ENCODE measurements at regions not wholly inside any gene's neighbourhood (a gene's known extent, or its start where the extent isn't known, plus 50 kb on each side); places are given as distances from the start of the nearest gene placed in this dataset.

- DNase-seq: peak; percentile 2
Observed at GRCh38 chr4:160848901-160849760, 1314.7 kb downstream of the FSTL5 start.

DNA sequence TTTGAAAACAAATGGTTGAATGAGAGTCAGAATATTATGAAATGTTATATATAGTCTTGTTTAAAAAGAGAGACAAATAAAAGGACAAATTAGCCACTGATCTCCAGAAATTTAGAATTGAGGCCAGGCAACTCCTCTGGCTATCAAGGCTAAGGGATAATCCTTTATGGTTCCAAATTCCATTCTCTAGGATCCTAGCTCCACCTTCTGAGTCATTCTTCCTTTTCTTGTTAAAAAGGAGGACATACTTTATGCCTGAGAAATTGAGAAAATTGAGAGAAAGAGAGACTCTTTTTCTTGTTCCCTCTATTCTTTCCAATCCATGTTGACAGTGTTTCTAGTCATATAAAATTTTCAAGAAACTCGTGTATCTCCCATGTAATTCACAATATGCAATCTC is 1299.5 kb downstream of the FSTL5 start:
- no peak for DNase-seq

GRCh38 chr4:160869899-160870298 is 1293.9 kb downstream of the FSTL5 start:
- no peak for DNase-seq

GRCh38 chr4:160872491-160872890 is 1291.3 kb downstream of the FSTL5 start:
- DNase-seq: no peak

DNA sequence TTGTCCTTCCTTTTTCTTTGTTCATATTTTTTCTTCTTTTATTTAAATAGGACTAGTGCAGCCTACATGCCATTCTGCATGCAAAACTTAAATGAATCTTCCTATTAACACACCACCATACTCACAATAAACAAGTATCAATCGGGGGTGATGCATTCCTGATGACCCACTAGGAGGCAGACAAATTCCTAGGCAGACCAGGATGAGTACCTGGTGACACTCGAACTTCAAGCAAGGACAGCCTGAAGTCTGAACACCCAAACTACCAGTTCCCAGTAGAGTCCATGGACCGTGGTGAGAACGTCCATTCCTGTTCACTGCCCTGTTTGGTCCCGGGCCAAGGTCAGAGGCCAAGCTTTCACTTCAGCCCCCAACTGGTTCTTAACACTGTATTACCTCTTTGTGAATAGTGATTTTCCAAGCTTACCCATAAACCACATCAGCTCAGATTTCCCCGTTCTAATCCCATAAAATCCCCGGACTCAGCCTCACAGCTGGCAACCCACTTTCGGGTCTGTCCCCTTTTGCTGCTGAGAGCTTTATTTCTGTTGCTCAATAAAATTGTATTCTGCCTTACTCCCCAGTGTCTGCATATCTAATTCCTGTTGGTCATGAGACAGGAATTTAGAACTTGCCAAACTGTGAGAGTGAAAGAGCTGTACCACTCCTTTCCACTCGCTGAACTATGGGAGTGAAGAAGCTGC is 1286.6 kb downstream of the FSTL5 start:
- peak; percentile 1 for DNase-seq

GRCh38 chr4:160880180-160880579 is 1283.6 kb downstream of the FSTL5 start:
- no peak for DNase-seq

GRCh38 chr4:160887668-160888067 is 1276.1 kb downstream of the FSTL5 start:
- DNase-seq: no peak

DNA sequence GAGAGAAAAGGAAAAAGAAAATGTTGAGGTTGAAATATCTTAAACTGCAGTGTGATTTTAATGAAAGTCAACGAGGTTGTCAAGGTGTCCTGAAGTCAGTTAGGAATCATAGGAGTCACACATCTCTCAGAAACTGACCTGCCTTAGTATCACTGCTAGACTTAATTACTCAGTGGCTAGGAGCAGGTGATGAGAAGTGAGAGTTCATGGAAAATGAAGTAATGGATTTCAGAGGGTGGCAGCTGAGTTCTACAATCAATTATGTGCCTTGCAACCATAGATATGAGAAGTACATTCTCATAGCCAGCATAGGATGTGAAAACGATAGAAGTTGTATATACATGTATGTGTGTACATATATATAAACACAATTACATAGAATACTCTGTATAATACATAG is 1269.7 kb downstream of the FSTL5 start:
- DNase-seq: no peak

DNA sequence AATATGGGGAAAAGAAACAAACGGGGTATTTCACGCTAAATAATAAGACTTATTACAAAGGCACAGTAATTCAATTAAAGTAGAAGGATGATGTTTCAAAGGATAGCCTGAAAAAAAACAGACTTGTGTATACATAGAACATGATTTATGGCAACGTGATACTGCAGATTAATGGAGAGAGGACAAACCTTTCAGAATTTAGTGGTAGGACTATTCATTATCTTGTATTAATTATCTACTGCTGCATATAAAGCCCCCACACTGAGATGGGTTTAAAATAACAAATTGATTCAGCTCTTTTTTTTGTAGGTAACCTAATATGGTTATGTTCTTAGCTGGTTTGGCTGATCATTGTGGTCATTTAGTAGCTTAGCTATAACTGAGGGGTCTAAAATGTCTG is 1269.0 kb downstream of the FSTL5 start:
- DNase-seq: no peak

GRCh38 chr4:160927311-160927710 is 1236.5 kb downstream of the FSTL5 start:
- DNase-seq: no peak

DNA sequence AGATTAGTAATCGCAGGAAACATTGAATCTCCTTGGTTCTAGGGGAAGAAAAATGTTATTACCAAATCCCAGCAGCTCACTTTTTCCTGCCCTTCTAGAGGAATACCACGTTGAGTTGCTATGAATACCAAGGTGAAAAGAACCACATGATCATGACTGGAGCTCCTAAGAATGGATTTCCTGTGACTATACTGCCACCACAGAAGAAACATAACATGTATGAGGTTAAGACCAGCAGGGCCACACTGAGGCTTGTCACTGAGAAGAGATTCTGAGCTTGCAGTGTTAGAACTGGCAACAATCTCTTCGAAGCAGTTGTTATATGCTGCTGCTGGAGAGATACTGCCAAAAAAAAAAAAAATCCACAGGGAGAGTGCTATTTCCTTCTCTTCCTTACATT is 1235.3 kb downstream of the FSTL5 start:
- no peak for DNase-seq

DNA sequence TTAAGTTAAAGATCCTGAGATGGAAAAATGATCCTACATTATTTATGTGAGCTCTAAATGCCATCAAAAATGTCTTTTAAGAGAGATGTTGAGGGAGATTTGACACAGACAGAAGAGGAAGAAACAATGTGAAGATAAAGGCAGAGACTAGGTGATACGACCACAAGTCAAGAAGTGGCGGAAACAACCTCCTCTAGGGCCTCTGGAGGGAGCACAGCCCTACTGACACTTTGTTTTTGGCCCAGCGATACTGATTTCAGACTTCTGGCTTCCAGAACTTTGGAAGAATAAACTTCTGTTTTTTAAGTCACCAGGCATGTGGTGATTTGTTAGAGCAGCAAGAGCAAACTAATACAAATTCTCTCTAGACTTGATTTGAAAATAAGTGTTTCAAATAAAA is 1216.1 kb downstream of the FSTL5 start:
- DNase-seq: no peak

GRCh38 chr4:160956875-160957274 is 1206.9 kb downstream of the FSTL5 start:
- DNase-seq: no peak

- no peak for DNase-seq
Observed at GRCh38 chr4:160969925-160970324, 1193.9 kb downstream of the FSTL5 start.

DNA sequence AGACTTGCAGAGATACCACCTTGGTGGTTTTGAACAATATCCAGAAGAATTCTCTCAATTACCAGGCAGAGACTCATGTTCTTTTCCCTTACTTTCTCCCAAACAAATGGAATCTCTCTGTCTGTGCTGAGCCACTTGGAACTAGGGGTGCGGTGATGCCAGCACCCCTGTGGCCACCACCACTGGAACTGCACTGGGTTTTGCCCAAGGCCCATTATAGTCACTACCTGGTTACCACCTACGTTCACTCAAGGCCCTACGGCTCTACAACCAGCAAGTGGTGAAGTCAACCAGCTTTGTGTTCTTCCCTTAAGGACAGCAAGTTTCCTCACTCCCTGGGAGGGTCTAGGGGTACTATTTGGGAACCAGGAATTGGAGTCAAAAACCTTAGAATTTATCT is 1183.7 kb downstream of the FSTL5 start:
- no peak for DNase-seq

DNA sequence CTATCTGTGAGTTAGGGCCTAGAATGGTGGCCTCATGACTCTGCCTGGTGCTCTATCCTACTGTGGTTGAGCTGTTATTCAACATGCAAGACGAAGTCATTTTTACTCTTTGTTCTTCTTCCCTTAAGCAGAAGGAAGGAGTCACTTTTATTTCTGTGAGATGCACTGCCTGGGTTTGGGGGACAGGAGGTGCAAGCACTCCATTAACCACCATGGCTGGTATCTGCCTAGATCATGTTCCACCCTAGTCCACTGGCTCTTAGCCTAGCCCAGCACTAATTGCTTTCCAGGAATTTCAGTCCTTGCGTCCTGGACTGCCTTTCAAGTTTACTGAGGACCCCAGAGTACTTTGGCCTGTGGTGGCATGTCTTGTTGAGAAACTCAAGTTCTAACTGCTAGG is 1182.7 kb downstream of the FSTL5 start:
- DNase-seq: no peak

DNA sequence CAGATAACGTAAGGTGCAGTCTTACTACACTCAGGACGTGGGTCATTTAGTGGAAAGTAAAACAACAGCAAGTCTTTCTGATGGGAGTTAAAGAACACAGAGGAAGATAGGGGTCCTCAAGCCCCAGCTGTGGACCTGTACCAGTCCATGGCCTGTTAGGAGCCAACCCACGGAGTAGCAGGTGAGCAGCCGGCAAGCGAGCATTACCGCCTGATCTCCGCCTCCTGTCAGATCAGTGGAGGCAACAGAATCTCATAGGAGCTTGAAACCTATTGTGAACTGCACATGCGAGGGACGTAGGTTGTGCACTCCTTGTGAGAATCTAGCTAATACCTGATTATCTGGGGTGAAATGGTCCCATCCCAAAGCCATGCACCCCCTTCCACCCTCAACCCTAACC is 1180.8 kb downstream of the FSTL5 start:
- DNase-seq: no peak

DNA sequence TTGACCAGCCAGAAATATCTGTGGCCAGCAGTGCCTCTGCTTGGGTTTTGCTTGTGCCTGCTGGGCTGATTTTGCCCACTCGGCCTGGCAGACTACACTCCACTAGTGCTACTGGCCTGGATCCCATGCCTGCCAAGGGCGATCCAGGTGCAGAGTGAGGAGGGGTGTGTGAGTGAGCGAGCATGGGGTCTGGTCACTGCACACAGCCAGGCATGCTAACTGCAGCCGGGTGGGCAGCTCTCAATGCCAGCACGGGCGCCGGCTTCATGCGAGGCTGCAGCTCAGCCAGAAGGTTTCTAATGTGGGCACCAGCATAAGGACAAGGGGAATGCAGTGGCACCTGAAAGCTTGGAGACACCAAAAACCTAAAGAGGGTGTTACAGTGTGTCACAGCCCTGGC is 1161.4 kb downstream of the FSTL5 start:
- no peak for DNase-seq

- peak; percentile 22 for DNase-seq
Observed at GRCh38 chr4:161003418-161004057, 1160.3 kb downstream of the FSTL5 start.

DNA sequence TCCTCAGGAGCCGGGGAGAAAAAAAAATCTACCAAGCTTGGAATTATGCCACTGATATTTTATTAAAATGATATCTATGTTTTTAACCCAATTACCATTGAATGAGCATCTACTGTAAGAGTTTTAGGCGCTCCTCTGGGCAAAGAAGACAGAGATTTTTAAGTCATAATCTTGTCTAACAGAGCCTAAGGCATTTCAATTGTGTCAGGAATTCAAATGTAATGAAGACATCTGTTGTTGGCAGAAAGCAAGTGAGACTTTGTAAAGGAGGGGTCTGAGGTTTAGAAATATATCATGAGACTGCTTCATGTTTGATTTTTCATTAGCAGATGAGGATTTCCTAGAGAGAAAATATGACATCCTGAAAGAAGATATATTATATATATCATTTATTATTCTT is 1158.1 kb downstream of the FSTL5 start:
- peak; percentile 8 for DNase-seq

DNA sequence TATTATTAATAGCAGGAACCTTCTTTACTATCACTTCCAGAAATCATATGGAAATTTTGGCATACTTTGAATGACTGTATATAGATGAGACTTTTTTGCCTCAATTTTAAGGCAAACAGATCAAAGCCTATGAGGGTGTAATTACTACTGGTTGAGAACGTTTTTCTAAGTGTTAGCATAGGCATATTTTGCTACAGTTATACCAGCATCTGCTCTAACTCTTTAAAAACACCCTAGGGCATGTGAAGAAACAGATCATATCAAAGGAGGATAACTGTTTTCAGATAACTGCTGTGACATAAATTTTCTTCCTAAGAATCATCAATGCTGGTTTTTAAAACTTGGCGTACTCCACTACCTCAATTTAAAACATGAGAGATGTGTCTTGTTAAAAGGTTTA is 1155.3 kb downstream of the FSTL5 start:
- DNase-seq: no peak

DNA sequence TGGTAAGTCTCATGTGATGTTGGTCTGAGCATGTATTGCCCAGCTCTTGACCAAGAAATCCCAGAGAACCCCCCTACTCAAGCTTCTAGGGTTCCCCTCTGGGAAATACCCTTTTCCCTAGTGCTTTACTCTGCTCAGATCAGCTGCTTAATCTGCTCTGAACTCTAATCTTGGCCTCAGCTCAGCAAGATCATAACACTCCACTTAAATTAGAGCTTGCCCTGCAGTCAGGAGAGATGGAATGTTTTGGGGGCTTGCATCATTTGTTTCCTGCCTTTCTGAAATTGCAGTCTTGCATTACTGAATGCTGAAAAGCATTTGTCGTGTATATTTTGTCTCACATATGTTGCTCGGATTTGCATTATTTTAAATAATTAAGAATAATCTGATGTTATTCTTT is 1153.6 kb downstream of the FSTL5 start:
- DNase-seq: no peak
